ENCODE measurements at regions not wholly inside any gene's neighbourhood (a gene's known extent, or its start where the extent isn't known, plus 50 kb on each side); places are given as distances from the start of the nearest gene placed in this dataset.

DNA sequence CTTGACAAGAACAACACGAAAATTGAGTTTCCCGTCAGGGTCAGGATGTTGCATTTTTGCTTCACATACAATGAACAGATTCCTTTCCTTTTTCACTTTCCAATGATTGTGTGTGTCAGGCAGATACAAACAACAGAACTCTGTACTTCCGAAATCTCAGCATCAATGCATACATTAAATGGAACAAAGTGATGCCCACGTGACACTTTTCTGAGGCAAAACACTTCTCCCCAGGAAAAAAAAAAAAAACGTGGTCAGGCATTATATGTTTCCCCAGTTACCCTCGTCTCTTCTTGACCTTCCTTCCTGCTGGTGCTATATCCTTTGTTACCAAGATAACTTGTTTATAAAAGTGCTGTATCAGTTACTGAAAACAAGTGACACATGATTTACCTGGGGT lies 181.8 kb downstream of the ZNF281 start:
- TF ChIP-seq CTCF (IDR thresholded peaks at IDR 0.05) (no peak), POLR2A (IDR thresholded peaks at IDR 0.05) (no peak)
